ENCODE measurements at regions not wholly inside any gene's neighbourhood (a gene's known extent, or its start where the extent isn't known, plus 50 kb on each side); places are given as distances from the start of the nearest gene placed in this dataset.

GRCh38 chr2:128437204-128437565 lies 118.5 kb upstream of the HS6ST1 start:
- TF ChIP-seq, protein P1, sequence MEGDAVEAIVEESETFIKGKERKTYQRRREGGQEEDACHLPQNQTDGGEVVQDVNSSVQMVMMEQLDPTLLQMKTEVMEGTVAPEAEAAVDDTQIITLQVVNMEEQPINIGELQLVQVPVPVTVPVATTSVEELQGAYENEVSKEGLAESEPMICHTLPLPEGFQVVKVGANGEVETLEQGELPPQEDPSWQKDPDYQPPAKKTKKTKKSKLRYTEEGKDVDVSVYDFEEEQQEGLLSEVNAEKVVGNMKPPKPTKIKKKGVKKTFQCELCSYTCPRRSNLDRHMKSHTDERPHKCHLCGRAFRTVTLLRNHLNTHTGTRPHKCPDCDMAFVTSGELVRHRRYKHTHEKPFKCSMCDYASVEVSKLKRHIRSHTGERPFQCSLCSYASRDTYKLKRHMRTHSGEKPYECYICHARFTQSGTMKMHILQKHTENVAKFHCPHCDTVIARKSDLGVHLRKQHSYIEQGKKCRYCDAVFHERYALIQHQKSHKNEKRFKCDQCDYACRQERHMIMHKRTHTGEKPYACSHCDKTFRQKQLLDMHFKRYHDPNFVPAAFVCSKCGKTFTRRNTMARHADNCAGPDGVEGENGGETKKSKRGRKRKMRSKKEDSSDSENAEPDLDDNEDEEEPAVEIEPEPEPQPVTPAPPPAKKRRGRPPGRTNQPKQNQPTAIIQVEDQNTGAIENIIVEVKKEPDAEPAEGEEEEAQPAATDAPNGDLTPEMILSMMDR (IDR thresholded peaks at IDR 0.05; ENCODE audit: low read depth, low read length, missing input control), result no peak
- TF ChIP-seq SP1 (IDR thresholded peaks at IDR 0.05) (no peak), YY1 (IDR thresholded peaks at IDR 0.05) (no peak), GABPA (IDR thresholded peaks at IDR 0.05 in 1 of 2, conservative IDR thresholded peaks at IDR 0.05 in 1 of 2) (no peak), JUND (IDR thresholded peaks at IDR 0.05) (no peak), HNF4A (conservative IDR thresholded peaks at IDR 0.05) (no peak), ATF3 (IDR thresholded peaks at IDR 0.05) (no peak), RXRA (IDR thresholded peaks at IDR 0.05) (no peak), TAF1 (conservative IDR thresholded peaks at IDR 0.05) (no peak), RAD21 (IDR thresholded peaks at IDR 0.05) (no peak), FOXA1 (IDR thresholded peaks at IDR 0.05) (no peak)
- TF ChIP-seq, protein P2, sequence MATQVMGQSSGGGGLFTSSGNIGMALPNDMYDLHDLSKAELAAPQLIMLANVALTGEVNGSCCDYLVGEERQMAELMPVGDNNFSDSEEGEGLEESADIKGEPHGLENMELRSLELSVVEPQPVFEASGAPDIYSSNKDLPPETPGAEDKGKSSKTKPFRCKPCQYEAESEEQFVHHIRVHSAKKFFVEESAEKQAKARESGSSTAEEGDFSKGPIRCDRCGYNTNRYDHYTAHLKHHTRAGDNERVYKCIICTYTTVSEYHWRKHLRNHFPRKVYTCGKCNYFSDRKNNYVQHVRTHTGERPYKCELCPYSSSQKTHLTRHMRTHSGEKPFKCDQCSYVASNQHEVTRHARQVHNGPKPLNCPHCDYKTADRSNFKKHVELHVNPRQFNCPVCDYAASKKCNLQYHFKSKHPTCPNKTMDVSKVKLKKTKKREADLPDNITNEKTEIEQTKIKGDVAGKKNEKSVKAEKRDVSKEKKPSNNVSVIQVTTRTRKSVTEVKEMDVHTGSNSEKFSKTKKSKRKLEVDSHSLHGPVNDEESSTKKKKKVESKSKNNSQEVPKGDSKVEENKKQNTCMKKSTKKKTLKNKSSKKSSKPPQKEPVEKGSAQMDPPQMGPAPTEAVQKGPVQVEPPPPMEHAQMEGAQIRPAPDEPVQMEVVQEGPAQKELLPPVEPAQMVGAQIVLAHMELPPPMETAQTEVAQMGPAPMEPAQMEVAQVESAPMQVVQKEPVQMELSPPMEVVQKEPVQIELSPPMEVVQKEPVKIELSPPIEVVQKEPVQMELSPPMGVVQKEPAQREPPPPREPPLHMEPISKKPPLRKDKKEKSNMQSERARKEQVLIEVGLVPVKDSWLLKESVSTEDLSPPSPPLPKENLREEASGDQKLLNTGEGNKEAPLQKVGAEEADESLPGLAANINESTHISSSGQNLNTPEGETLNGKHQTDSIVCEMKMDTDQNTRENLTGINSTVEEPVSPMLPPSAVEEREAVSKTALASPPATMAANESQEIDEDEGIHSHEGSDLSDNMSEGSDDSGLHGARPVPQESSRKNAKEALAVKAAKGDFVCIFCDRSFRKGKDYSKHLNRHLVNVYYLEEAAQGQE (IDR thresholded peaks at IDR 0.05), result no peak
- TF ChIP-seq, protein P3, sequence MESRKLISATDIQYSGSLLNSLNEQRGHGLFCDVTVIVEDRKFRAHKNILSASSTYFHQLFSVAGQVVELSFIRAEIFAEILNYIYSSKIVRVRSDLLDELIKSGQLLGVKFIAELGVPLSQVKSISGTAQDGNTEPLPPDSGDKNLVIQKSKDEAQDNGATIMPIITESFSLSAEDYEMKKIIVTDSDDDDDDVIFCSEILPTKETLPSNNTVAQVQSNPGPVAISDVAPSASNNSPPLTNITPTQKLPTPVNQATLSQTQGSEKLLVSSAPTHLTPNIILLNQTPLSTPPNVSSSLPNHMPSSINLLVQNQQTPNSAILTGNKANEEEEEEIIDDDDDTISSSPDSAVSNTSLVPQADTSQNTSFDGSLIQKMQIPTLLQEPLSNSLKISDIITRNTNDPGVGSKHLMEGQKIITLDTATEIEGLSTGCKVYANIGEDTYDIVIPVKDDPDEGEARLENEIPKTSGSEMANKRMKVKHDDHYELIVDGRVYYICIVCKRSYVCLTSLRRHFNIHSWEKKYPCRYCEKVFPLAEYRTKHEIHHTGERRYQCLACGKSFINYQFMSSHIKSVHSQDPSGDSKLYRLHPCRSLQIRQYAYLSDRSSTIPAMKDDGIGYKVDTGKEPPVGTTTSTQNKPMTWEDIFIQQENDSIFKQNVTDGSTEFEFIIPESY (IDR thresholded peaks at IDR 0.05), result no peak

Data from liver (tissue), 3 donors.